Neural cell (in vitro differentiated cells): ENCODE measurements at regions not wholly inside any gene's neighbourhood (a gene's known extent, or its start where the extent isn't known, plus 50 kb on each side); places are given as distances from the start of the nearest gene placed in this dataset.

Experiments used
- EZH2 ChIP-seq: fragments of 200-600, 300-800 bp; shearing (Covaris generic), sonication (generic); IDR thresholded peaks from 2 replicates; pipeline ENCODE4 v1.6.1; 2014; ENCODE audit warnings: antibody characterized with exemption, low read length, borderline replicate concordance, mild to moderate bottlenecking; ENCODE audit not compliant: insufficient read depth, poor library complexity, severe bottlenecking
- POLR2AphosphoS5 ChIP-seq: IDR thresholded peaks from 2 replicates; pipeline ENCODE4 v1.6.1; 2012
- RAD21 ChIP-seq: fragments of 450-650 bp; conservative IDR thresholded peaks from 2 replicates; pipeline ENCODE4 v1.6.1; 2014; ENCODE audit warnings: antibody characterized with exemption, mild to moderate bottlenecking, moderate library complexity
- SMC3 ChIP-seq: fragments of 450-650 bp; conservative IDR thresholded peaks from 2 replicates; pipeline ENCODE4 v1.6.1; 2014; ENCODE audit warnings: antibody characterized with exemption, mild to moderate bottlenecking, moderate library complexity; ENCODE audit not compliant: poor library complexity
- TAF1 ChIP-seq: IDR thresholded peaks from 2 replicates; pipeline ENCODE4 v1.6.1; 2012; ENCODE audit warnings: low read depth
- TF ChIP-seq, protein P1 (sequence below): fragments of 450-650 bp; IDR thresholded peaks from 2 replicates; pipeline ENCODE4 v1.5.1; 2014; ENCODE audit warnings: antibody characterized with exemption, mild to moderate bottlenecking, moderate library complexity; ENCODE audit not compliant: poor library complexity, severe bottlenecking
- TF ChIP-seq, protein P2 (sequence below): IDR thresholded peaks from 2 replicates; pipeline ENCODE4 v1.6.1; 2012; ENCODE audit warnings: borderline replicate concordance

DNA sequence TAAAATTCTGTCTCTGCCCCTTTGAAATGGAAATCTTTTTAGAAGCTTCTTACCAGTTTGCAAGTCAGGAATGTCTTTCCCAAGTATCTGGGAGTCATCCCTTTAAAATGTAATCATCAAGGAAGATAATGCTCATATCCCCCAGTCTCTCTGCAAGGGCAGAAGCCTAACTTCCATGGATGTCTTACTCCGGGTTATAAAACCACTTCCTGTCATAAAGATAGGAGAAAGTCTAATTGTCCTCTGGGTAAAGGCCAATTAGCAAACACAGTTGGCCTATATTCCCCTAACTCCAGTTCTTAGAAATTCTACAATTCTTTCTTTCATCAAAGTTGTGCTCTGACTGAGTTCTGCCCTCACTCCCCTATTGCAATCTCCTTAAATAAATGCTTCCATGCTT, 1631.5 kb upstream of the LRRTM3 start:
- TF ChIP-seq POLR2AphosphoS5 = no peak
- TF ChIP-seq, protein P1, sequence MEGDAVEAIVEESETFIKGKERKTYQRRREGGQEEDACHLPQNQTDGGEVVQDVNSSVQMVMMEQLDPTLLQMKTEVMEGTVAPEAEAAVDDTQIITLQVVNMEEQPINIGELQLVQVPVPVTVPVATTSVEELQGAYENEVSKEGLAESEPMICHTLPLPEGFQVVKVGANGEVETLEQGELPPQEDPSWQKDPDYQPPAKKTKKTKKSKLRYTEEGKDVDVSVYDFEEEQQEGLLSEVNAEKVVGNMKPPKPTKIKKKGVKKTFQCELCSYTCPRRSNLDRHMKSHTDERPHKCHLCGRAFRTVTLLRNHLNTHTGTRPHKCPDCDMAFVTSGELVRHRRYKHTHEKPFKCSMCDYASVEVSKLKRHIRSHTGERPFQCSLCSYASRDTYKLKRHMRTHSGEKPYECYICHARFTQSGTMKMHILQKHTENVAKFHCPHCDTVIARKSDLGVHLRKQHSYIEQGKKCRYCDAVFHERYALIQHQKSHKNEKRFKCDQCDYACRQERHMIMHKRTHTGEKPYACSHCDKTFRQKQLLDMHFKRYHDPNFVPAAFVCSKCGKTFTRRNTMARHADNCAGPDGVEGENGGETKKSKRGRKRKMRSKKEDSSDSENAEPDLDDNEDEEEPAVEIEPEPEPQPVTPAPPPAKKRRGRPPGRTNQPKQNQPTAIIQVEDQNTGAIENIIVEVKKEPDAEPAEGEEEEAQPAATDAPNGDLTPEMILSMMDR = no peak
- no peak for TF ChIP-seq EZH2
- TF ChIP-seq TAF1 = no peak
- no peak for TF ChIP-seq SMC3
- TF ChIP-seq RAD21 = no peak
- TF ChIP-seq, protein P2, sequence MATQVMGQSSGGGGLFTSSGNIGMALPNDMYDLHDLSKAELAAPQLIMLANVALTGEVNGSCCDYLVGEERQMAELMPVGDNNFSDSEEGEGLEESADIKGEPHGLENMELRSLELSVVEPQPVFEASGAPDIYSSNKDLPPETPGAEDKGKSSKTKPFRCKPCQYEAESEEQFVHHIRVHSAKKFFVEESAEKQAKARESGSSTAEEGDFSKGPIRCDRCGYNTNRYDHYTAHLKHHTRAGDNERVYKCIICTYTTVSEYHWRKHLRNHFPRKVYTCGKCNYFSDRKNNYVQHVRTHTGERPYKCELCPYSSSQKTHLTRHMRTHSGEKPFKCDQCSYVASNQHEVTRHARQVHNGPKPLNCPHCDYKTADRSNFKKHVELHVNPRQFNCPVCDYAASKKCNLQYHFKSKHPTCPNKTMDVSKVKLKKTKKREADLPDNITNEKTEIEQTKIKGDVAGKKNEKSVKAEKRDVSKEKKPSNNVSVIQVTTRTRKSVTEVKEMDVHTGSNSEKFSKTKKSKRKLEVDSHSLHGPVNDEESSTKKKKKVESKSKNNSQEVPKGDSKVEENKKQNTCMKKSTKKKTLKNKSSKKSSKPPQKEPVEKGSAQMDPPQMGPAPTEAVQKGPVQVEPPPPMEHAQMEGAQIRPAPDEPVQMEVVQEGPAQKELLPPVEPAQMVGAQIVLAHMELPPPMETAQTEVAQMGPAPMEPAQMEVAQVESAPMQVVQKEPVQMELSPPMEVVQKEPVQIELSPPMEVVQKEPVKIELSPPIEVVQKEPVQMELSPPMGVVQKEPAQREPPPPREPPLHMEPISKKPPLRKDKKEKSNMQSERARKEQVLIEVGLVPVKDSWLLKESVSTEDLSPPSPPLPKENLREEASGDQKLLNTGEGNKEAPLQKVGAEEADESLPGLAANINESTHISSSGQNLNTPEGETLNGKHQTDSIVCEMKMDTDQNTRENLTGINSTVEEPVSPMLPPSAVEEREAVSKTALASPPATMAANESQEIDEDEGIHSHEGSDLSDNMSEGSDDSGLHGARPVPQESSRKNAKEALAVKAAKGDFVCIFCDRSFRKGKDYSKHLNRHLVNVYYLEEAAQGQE = no peak
